GM19467 (cell line): ENCODE measurements at regions not wholly inside any gene's neighbourhood (a gene's known extent, or its start where the extent isn't known, plus 50 kb on each side); places are given as distances from the start of the nearest gene placed in this dataset.
"Not testable (repeated sequence)": the region's sequence is repeated elsewhere in the genome, so short reads cannot be mapped to it uniquely, and the experiment has no call there.

Source experiments
- ATAC-seq: cut with Tn5 transposase; IDR thresholded peaks from one replicate; pipeline ENCODE4 v1.9.1; 2021; ENCODE audit warnings: mild to moderate bottlenecking, moderate library complexity; ENCODE audit not compliant: unreplicated experiment

DNA sequence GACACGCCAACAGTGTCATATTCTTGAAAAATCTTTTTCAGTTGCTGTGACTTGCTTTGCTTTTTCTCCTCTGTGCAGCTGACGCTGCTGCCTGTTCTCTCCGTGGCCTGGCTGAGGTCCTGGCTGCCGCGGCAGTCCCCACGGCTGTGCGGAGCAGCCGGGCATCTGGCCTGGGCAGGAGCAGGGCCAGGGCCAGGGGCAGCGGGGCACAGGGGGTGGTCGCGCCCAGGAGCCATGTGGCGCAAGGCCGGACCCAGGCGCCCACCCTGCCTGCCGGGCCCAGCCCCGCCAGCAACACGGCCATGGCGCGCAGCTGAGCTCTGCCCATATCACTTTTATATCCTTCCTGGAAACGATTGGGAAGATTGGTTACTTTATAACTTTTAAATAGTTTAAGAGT lies 109.4 kb upstream of the ACBD5 start:
- no peak for ATAC-seq

DNA sequence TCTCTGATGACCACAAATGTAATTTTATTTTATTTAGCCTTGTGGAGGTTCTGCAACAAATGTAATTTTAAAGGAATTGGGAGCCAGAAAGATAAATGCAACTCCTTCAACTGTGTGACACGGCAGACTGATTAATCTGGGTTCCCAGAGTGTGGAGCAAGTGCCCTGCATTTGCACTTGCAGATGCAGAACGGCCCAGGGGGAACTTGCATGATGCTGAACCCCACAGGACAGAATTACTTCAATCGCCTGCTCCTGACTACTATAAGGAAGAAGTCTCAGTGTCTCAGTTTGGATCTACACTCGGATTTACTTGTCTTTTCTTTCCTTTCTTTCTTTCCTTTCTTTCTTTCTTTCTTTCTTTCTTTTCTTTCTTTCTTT lies 107.2 kb upstream of the ACBD5 start:
- not testable (repeated sequence) for ATAC-seq

GRCh38 chr10:27345455-27345920 lies 104.9 kb upstream of the ACBD5 start:
- peak; percentile 34 for ATAC-seq

- ATAC-seq = peak; percentile 49
Observed at GRCh38 chr10:27344568-27345454, 104.2 kb upstream of the ACBD5 start.

DNA sequence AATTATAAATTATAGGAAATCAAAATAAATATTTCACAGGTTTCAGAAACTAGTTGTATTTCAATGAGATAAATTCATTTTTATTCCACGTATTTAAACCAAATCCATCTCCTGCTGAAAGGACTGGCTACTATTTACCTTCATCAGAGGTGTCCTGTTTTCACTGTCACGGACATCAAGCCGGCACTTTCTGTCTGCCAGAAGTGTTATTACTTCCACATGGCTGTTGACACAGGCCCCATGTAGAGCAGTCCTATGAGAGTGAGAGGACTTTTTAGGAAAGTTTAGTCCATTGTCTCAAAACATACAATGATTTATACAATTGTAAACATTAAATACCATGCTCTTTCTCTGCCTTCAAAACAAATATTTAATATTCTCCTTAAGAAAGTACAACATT lies 100.4 kb upstream of the ACBD5 start:
- no peak for ATAC-seq

- not testable (repeated sequence) for ATAC-seq
Observed at GRCh38 chr10:27335246-27335645, 94.6 kb upstream of the ACBD5 start.

GRCh38 chr10:27330074-27330473 lies 89.5 kb upstream of the ACBD5 start:
- ATAC-seq = no peak

DNA sequence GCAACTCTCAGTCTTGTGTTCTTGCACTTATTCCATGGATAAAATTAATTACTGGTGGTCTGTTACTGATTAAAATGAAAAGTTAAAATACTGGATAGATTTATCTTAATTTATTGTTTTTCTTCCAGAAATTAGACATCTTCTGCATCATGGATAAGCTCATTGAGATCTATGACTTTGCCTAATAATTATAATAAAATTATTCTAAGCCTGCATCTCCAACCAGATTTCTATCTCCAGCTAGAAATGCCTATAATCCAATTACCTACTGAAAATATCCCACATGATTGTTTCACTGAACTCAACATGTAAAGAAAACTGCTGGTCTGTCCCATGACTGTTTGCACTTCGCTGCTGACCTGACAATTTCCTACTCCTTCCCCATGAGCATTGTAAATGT lies 88.3 kb upstream of the ACBD5 start:
- ATAC-seq = no peak

GRCh38 chr10:27326748-27327147 lies 86.2 kb upstream of the ACBD5 start:
- not testable (repeated sequence) for ATAC-seq

DNA sequence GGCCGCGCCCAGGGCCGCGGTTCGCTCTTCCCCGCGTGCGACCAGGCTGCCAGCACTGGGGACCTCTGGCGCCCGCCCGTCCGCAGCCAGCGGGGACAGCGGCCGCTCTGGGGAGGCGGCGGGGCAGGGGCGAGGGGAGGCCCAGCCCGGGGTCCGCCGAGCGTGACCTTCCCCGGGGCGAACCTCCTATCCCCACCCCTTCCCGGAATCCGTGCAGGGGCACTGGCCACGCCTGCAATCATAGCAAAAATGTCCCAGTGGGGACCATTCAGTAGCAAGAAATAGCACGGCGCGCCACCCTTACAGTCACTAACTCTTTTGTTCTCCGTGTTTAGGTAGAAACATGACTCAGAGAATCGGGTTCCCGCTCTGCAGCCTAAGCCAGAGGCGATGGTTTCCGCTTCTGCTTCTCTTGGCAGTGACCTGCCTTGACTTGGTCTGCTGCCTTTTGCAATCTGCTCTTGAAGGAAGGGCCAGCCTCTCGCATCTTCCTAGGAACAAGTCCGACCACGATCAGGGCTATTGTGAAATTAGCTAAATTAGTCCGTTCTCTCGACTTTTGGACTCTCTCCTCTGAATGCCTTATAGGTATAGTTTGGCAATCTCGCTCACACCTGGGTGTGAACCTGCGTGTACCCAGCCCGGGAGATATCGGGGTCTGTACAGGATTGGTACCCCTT lies 79.3 kb upstream of the ACBD5 start:
- ATAC-seq = peak; percentile 80

GRCh38 chr10:27319139-27319538 lies 78.5 kb upstream of the ACBD5 start:
- not testable (repeated sequence) for ATAC-seq

DNA sequence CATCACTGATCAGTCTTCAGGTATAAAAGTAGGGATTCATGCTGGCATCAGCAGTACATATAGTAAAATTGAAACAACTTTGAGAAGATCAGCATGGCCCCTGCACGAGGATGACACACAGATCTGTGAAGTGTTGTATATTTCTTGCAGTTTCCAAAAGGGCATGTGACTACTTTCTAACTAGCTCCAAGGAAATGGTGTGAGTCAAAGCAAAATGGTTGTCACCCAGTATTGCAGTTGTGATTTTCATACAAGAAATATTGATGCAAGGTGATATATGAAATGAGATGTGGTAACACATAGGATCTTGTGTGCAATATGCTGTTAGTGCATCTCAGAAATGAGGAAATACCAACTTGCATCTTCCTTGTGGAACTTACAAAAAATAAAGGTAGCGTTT lies 74.5 kb upstream of the ACBD5 start:
- not testable (repeated sequence) for ATAC-seq

DNA sequence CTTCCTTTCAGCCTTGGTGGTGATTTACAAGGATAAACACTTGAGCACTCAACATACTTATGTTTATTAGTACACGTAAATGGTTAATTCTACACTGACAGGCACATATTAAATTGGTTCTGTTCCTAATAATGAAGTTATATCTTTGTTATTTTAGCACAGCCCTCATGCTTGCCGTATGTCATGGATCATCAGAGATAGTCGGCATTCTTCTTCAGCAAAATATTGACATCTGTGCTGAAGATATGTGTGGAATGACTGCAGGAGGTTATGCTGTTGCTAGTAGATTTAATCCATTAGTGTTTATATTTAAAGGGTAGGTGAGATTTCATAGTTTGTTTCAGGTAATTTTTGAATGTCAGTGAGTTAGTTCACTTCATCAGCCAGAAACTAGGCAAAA lies 73.0 kb upstream of the ACBD5 start:
- not testable (repeated sequence) for ATAC-seq

DNA sequence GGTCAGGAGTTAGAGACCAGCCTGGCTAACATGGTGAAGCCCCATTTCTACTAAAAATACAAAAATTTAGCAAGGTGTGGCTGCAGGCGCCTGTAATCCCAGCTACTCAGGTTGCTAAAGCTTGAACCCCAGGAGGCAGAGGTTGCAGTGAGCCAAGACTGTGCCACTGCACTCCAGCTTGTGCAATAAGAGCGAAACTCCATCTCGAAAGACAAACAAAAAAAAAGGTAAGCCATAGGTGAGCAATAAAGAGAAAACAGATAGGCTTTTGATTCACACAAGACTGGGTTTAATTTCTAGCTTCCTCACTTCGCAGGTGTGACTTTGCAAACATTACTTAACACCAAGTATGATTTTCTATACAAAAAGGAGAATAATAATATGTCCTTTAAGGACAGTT lies 72.3 kb upstream of the ACBD5 start:
- no peak for ATAC-seq

- not testable (repeated sequence) for ATAC-seq
Observed at GRCh38 chr10:27311809-27312208, 71.2 kb upstream of the ACBD5 start.

- not testable (repeated sequence) for ATAC-seq
Observed at GRCh38 chr10:27298522-27298850, 57.9 kb upstream of the ACBD5 start.

GRCh38 chr10:27297844-27298521 lies 57.4 kb upstream of the ACBD5 start:
- no peak for ATAC-seq

DNA sequence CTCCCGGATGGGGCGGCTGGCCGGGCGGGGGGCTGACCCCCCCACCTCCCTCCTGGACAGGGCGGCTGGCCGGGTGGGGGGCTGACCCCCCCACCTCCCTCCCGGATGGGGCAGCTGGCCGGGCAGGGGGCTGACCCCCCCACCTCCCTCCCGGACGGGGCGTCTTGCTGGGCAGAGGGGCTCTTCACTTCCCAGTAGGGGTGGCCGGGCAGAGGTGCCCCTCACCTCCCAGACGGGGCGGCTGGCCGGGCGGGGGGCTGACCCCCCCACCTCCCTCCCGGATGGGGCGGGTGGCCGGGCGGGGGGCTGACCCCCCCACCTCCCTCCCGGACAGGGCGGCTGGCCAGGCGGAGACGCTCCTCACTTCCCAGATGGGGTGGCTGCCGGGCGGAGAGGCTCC lies 55.7 kb upstream of the ACBD5 start:
- not testable (repeated sequence) for ATAC-seq

DNA sequence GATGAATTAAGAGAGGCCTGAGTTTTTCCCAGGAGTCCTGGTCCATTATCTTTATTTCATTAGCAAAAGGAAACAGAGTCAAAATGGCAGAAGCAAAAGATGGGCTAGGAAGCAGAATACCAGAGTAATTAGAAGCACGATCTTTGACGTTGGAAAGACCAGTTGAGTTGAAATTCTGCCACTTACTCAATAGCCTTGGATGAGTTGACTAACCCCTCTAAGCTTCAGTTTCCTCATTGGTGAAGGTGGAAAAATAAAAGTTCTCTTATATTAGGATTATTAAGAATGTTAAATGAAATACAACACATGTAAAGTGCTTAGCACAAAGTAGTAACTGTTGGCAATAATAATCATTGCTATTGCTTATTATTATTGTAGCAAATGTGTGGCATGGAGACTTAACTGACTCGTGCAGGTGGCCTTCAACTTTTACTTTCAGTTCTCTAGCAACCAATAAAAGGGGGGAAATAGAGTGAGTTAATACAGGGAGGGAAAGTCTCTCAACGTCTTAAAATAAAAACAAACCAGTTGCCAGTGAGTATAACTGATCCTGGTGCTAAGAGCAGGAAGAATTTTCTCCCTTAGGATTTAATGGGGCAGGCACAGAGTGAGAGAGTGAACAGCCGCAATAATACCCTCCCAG lies 50.8 kb upstream of the ACBD5 start:
- peak; percentile 84 for ATAC-seq
